GM18907 (cell line): ENCODE measurements at regions not wholly inside any gene's neighbourhood (a gene's known extent, or its start where the extent isn't known, plus 50 kb on each side); places are given as distances from the start of the nearest gene placed in this dataset.
"Not testable (repeated sequence)": the region's sequence is repeated elsewhere in the genome, so short reads cannot be mapped to it uniquely, and the experiment has no call there.

Experiments
- ATAC-seq: cut with Tn5 transposase; IDR thresholded peaks from one replicate; pipeline ENCODE4 v1.9.1; 2021; ENCODE audit warnings: mild to moderate bottlenecking, moderate library complexity; ENCODE audit not compliant: unreplicated experiment

- not testable (repeated sequence) for ATAC-seq
Observed at GRCh38 chr5:21484498-21484889, 1368.7 kb downstream of the CDH12 start.

DNA sequence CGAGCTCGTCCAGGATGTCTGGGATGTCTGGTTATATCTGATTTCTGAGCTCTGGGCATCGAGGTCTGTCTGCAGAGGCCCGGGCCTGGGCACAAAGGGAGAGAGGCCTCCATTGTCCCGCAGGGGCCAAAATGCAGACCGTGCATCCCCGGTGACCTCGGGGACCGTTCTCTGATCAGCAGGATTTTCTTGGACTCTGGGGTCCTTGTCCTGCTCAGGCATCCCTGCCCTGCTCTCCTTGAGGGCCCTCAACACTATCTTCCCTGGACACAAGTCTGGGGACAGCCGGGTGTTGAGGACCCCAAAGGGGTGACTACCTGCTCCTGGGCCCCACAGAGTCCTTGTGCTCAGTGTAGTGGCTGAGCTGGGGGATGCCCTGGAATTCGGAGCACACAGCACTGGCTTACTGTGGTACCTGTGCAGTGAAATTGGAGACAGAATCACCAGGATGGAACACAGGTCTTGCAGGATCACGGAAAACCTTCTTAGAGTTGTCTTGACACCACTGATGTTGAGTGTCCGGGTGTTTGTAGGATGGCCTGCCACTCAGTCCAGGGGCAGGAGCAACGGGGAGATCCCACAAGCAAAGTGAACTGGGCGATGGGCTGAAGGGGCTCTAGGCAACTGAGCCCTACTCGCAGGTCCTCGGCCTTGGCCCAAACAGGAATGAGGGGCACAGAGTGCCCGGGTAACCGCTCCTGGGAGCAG is 1369.2 kb downstream of the CDH12 start:
- not testable (repeated sequence) for ATAC-seq

DNA sequence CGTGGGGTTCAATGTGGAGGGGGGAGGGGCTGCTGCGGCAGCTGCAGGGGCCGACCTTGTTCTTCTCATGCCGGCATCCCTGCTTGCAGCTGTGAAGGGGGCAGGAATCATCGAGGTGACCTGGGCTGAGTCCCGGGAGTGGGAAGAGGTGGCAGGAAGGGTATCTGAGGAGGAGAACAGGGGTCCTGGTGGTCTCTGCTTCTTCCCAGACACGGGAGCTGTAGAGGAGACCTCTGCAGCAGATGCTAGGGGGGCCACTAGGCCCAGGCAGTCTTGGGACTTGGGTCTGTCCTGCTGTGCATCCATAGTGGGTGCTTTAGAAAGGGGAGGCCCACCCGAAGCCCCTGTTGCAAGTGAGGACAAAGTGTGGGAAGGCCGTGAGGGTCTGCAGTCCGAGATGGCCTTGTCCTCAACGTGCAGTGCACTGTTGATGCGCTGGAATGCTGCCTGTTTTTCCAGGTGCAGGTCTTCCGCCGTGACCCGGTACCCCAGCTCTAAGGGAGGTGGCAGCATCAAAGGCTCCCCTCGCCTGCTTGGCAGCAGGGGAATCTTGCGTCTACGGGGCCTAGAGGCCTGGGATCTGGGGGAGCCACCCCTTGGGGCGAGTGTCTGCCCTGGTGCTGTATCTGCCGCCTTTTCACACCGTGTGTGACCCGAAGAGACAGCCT is 1370.0 kb downstream of the CDH12 start:
- ATAC-seq, result not testable (repeated sequence)

GRCh38 chr5:21482522-21482921 is 1370.6 kb downstream of the CDH12 start:
- not testable (repeated sequence) for ATAC-seq

- ATAC-seq, result not testable (repeated sequence)
Observed at GRCh38 chr5:21481320-21482270, 1371.5 kb downstream of the CDH12 start.

DNA sequence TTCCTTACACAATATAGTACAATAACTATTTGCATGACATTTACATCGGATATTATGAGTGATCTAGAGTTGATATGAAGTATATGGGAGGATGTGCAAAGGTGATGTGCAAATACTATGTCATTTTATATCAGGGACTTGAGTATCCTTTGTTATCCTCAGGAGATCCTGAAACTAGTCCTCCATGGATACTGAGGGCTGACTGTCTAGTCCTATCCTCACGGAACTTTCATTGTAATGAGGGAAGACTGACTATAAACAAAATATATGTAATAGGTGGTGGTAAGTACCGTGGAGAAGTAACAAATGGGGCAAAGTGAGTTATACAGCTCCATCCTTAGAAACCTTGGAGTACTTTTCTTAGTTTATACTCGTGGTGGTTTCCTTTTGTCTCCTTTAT is 1373.1 kb downstream of the CDH12 start:
- ATAC-seq, result not testable (repeated sequence)

DNA sequence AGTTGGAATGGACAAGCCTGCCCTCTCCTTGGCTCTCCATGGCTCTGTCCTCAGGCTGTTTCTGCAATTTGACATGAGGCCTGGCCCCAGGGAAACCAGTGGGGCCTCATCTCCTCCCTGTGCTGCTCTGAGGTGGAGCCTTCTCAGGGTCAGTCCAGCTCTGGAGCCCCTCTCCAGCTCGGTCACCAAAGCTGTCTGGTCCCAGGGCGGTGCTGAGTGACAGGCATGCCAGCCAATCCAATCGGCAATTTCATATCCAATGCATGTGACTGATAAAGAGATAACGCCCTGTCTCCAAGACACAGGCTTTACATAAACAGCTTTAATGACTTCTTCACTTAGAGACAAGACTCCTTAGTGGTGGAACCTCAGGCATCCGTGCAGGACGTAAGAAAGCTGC is 1379.2 kb downstream of the CDH12 start:
- not testable (repeated sequence) for ATAC-seq

DNA sequence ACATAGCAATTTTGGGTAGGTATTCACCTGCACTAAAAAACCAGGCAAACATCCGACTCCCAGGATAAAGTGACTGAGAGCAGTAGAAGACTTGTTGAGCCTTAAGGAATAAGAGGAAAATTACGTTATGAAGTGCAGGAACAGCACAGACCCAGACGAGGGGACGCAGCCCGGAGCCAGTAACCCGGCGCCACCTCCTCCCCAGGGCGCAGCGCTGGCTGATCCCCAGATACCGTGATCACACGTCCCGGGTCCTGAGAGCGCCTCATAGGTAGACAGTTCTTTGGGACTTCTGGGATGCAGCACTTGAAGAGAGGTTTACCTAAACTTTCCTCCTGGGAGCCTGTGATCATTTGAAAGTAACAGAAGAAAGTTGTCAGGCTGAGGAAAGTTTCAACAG is 1379.7 kb downstream of the CDH12 start:
- ATAC-seq, result not testable (repeated sequence)

DNA sequence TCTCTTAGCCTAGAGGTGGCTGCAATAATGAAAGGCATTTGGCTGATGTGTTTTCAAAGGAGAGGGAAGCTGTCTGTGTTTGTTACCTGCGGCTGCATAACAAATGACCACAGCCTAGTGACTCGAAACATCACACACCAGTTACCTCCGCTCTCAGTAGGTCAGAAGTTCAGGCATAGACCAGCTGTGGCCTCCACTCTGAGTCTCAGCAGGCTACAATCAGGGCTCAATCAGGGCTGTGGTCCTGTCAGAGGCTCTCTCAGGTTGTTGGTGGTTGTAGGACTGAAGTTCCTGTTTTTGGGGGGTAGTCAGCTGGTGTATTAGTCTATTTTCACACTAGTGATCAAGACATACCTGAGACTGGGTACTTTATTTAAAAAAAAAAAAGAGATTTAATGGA is 1381.5 kb downstream of the CDH12 start:
- ATAC-seq, result not testable (repeated sequence)

GRCh38 chr5:21469523-21470101 is 1383.5 kb downstream of the CDH12 start:
- not testable (repeated sequence) for ATAC-seq

- ATAC-seq, result not testable (repeated sequence)
Observed at GRCh38 chr5:21467544-21467943, 1385.6 kb downstream of the CDH12 start.

DNA sequence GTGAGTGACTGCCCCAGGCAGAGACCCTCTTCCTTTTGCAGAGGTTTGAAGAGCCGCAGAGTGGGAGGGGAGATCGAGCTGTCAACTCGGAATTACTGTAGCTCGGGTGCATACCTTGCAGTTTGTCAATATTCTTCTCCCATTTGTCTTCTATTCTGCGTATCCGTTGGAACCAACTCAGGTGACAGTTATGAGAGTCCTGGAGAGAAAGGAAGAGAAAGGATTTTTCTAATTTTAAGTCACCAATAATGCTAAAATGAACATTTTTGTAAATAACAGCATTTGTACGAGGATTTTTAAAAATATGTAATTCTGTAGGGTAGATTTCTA is 1393.4 kb downstream of the CDH12 start:
- not testable (repeated sequence) for ATAC-seq

DNA sequence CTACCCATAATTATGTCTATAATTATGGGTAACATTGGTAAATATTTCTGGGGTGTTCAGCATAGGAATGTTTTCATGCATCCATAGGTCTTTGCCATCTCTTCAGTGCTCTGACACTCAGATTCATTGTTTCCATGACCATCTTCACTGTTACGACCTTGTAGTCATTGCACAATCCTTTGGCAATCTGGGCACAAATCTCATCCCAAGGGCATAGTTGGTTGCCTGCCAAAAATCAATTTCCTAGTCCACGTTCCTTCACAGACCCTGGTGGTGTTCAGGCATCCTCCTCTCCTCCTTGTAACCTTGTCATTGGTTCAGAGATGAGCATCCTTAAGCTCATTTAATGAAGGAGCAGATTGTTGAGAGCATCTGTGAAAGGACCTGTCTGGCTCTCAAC is 1400.7 kb downstream of the CDH12 start:
- ATAC-seq, result no peak

- no peak for ATAC-seq
Observed at GRCh38 chr5:21432646-21433045, 1420.5 kb downstream of the CDH12 start.

DNA sequence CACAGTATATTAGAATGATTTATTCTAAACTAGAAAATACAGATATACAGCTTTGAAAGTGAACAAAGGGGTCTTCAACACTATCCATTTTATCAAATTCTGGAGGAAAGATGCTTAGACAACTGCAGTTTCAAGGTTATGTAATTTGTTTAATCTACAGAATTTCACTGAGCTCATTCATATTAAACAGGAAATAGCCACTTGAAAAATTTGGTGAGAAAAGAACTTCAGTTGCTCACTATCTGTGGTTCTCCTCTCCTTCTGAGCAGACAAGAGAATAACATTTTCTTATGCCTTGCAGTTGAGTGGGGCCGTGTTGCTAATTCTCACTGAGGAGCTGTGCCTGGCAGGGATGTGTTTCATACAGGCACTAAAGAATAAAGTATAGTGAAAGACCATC is 1428.2 kb downstream of the CDH12 start:
- no peak for ATAC-seq

- ATAC-seq, result no peak
Observed at GRCh38 chr5:21419383-21419782, 1431.4 kb upstream of the CDH18 start.

DNA sequence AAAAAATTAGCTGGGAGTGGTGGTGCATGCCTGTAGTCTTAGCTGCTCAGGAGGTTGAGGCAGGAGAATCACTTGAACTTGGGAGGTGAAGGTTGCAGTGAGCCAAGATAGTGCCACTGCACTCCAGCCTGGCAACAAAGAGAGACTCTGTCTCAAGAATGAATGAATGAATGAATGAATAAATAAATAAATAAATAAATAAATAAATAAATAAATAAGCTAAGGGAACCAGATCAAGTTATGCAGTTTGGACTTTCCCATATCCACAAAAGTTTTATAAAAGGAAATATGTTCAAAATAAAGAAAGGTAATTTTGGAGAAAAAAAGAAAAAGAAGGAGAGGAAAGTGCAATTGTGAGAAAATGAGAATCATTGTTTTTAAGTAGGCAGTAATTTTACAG is 1414.1 kb upstream of the CDH18 start:
- ATAC-seq, result not testable (repeated sequence)

DNA sequence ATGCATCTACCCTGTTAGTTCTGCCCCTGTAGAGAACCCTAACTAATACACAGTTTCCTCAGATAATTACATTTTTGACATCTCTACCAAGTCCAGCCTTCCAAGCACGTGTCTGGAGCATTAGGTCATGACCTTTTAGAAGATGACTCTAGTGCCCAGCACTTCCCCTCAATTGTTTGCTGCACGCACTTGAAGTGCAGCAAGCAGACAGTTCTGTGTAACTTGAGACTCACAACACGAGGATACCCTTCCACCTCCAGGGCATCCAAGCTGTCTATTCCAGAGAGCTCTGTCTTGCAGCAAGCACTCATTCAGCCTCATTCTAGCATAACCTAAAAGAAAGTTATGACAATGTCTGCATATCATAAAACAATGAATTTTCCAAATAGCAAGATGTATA is 1410.5 kb upstream of the CDH18 start:
- no peak for ATAC-seq

DNA sequence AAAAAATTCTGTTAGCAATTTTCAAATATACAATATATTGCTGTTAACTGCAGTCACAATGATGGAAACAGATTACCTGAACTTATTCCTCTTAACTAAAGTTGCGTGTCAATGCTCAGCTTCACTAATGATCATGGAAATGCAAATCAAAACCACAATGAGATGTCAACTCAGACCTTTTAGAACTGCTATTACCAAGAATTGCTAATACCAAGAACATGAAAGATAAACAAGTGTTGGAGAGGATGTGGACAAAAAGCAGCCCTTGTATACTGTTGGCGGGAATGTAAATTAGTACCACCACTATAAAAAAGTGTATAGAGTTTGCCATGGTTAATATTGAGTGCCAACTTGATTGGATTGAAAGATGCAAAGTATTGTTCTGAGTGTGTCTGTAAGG is 1409.7 kb upstream of the CDH18 start:
- no peak for ATAC-seq

- no peak for ATAC-seq
Observed at GRCh38 chr5:21391506-21391905, 1403.5 kb upstream of the CDH18 start.

- ATAC-seq, result not testable (repeated sequence)
Observed at GRCh38 chr5:21360754-21361153, 1372.8 kb upstream of the CDH18 start.
